ENCODE measurements at regions not wholly inside any gene's neighbourhood (a gene's known extent, or its start where the extent isn't known, plus 50 kb on each side); places are given as distances from the start of the nearest gene placed in this dataset.

DNA sequence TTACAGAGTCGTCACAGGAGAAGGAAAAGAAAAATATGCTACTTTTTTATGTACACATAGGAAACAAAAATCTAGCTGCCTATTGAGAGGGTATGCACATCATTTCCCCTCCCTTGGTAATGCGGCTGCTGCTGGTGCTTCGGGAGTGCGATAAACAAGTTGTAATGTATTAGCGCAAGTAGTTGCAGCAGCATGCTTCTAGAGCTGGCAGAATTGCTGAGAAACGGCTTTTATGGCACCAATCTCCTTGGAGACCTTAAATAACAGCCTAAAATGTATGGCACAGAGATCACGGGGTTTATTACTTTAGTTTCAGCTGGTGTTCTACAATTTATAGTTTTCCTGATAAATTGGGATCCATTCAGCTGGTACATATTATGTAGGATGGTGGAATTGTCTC is 447.6 kb upstream of the TMPO start:
- DNase-seq, result no peak

DNA sequence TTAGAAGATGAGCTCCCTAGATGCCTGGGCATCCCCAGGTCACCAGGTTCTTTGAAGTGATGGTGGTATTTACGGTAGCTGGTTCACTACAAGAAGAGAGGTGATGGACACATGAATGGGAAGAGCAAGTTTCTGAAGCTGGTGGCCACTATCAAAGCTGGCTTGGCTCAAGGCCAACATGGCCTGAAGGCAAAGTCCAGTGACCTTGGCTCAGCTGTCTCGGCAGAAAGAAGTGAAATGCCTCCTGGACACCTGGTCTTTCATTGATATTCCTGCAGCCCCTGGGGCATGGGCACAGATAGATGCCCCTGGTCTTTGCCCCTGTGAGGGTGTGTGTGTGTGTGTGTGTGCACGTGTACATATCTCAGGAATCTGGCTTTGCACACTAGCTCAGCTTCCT is 441.8 kb upstream of the TMPO start:
- no peak for DNase-seq

DNA sequence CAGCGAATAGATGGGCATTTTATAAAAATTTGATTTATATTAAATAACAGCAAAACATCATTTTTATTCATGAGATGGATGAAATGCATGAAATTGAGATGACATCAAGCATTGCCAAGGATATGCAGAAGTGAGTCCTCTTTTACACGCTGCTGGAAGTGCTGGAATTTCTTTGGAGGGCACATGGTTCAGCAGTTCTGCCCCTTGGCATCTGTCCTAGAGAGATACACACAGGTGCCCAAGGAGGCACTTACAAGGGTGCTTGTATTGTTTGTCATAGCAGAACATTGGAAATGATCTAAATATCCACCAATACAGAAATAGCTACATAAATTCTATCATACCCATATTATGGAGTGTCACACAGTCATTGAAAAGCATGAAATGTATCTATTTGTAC is 441.1 kb upstream of the TMPO start:
- DNase-seq, result no peak

DNA sequence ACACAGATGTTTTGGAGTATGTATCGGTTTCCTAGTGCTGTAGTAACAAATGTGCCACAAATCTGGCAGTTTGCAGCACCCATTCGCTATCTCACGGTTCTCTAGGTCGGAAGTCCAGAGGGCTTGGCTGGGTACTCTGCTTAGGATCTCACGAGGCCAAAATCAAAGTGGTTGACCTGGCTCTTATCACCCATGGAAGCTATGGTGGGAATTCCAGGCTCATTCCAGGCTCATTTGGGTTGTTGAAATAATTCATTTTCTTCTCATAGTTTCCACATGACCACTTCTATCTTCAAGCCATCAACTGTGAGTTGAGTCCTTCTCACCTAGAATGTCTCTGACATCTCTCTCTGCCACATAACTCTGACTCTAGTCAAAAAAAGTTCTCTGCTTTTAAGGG is 431.0 kb upstream of the TMPO start:
- DNase-seq, result no peak

DNA sequence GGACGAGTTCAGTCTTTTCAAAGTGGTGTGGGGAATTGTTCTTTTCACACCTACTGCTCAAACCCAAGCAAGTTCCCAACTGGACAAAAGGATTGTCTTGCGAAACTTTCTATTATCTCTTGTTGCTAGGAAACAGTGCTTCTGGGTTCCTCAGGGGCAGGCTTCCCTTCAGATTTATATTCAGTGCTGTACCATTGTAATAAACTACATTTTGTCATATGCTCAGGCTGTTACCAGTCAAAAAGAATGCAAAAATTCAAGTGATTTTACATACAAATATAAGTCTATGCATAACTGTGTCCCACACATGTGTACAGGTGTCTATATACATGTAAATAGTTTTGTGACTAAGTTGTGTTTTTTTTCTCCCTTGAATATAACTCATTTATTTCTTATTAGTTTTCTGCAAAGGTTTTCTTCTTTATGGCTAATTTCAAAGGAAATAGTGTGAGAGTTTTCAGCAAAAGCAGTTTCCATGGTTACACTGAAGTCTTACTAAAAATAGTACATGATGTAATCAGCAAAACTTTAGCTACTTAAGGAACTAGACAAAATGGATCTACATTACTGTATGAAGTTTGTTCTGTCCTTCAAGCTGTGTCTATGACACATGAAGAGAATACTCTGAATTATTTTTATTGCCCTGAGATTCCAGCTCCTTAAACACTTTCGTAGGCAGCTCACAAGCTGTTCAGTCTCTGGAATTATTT is 430.2 kb upstream of the TMPO start:
- no peak for DNase-seq

DNA sequence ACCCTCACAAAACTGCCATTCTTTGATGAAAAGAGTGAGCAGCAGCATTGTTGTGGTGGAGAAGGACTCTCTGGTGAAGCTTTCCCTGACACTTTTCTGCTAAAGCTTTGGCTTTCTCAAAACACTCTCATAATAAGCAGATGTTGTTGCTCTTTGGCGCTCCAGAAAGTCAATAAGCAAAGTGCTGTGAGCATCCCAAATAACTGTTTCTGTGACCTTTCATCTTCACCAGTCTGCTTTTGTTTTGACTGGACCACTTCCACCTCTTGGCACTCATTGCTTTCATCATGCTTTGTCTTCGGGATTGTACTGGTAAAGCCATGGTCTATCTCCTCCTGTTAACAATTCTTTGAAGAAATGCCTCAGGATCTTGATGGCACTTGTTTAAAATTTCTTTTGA is 424.7 kb upstream of the TMPO start:
- no peak for DNase-seq

DNA sequence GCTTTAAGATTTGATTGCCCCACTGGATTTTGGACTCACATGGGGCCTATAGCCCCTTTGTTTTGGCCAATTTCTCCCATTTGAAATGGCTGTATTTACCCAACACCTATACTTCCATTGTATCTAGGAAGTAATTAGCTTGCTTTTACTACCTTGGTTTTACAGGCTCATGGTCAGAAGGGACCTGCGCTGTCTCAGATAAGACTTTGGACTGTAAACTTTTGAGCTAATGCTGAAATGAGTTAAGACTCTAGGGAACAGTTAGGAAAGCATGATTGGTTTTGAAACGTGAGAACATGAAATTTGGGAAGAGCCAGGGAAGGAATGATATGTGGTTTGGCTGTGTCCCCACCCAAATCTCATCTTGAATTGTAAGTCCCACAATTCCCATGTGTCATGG is 419.0 kb upstream of the TMPO start:
- DNase-seq, result no peak

DNA sequence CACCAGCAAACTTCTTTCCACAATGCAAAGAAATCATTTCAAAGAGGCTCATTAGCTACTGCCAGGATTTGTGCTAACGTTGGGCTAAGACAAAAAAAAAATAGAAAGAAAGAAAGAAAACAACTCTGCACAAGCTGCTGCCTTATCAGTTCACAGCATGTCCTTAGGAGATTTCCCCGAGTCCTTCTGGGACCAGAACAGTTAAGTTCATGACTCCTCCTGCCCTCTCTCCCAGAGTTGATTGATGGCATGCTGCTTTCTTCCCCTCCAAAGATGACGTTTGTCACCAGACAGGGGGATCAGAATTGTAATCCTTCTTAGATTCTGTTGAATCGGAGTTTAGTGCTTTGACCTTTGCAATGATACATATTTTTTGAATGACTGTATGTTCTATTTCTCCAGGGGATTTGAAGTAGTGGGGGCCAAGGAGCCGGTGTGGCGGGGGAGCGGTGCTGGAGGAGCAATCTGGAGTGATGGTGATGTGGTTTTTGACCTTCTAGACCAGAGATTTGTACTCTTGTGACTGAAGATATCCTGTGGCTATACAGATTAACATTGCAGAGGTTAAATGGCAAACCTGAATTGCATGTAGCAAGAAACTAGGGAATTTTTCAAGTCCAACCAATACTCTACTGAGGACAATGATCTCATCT is 409.2 kb upstream of the TMPO start:
- DNase-seq, result no peak

- DNase-seq, result no peak
Measured at GRCh38 chr12:98109266-98109665, 406.1 kb upstream of the TMPO start.

DNA sequence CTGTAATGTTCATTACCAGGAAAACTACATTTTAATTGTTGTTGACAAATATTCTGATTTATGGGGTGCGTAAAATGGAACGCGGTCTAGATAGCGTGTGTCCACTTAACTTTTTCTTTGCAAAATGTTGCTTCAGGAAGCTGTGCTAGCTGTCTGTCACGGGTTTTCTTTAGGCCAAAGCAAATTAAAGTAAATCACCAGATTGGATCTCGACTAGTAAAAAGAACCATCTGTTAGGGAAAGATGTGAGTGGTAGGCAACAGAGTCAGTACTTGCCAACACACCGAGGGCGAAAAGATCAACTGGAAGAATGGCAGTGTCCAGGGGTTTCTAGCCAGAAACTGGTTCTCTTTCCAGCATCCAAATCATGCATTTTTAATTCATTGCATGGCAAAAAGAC is 404.9 kb upstream of the TMPO start:
- DNase-seq, result no peak

DNA sequence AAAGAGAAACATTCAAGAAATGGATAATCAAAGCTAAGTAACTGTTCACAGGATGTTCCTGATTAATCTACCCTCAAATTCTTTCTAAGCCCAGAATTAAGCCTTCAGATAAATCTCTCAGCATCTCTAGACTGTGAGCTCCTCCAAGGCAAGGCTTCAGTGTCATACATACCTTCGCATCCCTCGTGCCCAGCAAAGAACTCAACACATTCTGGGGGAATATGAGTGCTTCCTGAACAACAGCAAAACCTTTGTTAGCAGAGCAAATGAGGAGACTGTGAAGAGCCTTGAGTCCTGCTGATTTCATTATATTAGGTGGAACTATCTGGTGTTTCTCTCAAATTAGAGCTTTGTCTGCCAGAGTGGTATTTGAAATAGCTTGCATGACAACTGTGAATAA is 401.8 kb upstream of the TMPO start:
- no peak for DNase-seq

- no peak for DNase-seq
Measured at GRCh38 chr12:98121963-98122362, 393.4 kb upstream of the TMPO start.

DNA sequence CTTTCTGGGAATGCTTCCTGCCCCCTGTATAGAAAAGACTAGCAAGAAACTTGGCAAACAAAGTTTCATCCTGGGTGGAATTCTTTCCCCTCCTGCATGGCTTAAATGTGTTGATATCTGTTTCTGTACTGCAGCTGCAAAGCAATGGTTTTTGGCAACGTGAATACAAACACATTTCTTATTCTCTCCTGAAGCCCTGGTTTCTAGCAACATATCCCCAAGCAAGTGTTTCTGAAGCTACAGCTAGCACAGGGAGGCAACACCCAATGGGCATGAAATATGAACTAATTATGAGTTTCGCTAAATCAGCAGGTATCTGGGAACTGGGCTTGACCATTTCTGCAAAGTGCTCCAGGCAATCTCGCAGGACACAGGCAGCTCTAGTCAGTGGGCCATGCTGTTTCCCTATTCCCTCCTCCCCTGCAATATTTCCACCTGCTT is 392.3 kb upstream of the TMPO start:
- DNase-seq, result no peak

DNA sequence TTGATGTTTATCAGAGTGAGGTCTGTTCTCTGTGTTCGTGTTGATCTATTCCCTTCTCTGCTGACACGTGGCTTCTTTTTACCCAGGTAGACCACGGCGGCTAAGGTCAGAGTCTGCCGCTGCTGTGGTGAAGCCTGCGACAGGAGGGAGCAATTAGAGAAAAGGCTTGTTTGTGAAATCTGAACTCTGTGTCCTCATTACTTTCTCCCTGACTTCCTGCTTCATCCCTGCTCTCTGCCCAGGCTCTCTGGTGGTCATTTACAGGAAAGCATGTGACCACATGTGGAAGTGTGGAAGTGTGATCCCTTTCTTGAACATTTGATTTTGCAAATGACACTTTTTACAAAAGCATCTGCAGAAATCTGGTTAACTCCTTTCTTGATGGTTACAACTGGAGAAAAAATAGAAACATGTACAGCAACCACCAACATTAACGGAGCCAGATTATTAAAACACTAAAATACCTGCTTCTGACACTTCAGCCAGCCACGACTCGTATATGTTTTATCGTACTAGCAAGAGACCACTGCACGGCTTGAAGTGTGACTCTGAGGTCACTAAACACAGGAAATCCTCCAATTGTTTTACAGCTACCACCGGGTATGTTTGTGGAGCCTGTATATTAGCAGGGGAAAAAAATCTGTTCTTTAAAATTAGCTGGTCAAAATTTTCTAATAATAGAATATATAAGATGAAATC is 388.6 kb upstream of the TMPO start:
- DNase-seq, result no peak

DNA sequence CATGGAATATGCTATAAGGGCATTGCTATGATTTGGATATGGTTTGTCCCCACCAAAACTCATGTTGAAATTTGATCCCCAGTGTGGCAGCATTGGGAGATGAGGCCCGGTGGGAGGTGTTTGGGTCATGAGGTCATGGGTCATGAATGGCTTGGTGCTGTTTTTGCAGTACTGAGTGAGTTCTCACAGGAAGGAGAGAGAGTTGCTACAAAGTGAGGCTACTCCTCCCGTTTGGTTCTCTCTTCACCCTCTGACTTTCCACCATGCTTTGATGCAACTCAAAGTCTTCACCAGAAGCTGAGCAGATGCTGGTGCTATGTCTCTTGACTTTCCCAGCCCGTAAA is 388.1 kb upstream of the TMPO start:
- no peak for DNase-seq

DNA sequence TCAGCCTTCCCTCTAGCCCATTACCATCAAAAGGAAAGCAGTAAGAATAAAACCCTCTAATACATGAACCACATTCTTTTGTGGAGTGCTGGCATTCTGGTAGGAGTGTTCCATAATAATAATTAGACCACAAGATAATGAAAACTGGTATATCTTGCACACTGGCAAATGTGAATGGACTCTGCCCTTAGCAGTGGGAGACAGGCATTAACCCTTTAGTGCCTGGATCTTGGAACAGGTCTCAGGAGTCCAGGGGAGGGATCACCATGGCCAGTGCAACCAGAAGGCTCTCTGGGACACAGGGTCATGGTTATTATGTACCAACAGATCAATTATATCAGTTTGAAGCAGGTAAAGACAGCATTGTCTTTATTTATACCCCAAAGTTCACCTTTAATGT is 387.5 kb upstream of the TMPO start:
- no peak for DNase-seq

- no peak for DNase-seq
Measured at GRCh38 chr12:98136544-98136943, 378.8 kb upstream of the TMPO start.

DNA sequence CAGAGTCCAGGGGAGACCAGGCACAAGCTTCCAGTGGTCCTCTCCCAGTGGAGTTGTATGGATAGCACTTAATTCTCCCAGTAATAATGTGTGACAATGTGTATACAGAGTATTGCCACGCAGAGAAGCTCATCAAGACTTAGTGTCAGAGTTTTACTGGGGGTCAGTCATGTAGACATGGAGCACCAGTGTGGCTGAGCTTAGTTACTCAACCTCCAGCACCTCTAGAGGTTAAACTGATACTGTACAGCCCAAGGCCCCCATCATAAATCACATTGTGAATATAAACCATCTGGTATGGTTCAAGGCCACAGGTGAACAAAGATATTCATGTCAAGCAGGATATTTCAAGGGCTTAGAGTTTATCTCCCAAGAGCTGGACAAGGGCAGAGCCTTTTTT is 378.1 kb upstream of the TMPO start:
- no peak for DNase-seq

DNA sequence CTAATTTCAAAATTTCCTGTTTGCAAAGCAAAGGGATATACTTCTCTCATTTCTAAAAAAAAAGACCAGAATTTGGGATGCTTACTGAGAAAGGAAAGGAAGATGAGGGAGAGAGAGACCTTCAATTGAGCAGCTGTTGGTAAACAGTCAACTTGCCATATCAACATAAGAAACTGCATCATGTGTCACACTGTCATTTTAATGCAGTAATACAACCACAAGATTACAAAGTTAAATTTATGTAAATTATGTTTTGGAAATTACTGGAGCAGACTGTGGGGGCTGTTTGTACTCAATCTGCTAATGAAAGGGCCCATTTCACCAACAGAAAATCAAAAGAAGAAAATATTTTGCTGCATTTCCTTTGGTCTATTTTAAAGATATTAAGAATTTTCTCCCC is 370.4 kb upstream of the TMPO start:
- DNase-seq, result no peak

DNA sequence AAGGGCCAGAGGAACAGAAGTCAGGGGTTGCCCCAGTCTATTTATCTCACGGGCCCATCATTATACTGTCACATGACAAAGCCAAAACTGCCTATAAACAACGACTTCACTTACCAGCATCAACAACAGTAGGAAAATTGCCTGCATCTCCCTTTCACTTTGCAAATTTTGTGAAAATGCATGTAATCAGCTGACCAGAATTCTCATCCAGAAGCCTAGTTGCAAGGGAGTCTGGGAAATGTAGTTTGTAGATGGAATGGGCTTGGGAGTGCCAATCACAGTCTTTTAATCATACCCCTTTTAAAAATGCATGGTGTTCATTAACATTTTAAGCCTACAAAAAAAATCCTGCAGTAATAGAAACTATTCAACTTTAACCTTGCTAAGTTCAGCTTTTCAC is 369.3 kb upstream of the TMPO start:
- no peak for DNase-seq

DNA sequence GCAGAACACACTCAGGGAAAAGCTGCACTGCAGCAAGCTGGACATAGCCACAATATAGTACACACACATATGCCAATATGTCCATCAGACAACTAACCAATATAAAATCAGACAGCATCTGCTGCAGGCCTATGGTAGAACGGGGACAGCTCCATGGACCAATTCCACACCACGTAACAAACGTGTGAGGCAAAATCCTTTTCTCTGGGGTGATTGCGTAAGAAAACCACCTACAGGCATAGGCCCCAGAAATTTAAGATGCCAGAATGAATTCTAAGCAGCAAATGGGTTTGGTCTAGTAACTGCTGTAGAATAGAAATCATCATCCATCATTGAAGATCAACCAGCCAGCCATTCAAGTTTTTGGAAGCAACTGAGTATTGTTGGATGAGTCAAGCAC is 368.9 kb upstream of the TMPO start:
- no peak for DNase-seq

- no peak for DNase-seq
Measured at GRCh38 chr12:98149270-98149669, 366.1 kb upstream of the TMPO start.

GRCh38 chr12:98149691-98150210 is 365.6 kb upstream of the TMPO start:
- no peak for DNase-seq

- no peak for DNase-seq
Measured at GRCh38 chr12:98151105-98151590, 364.2 kb upstream of the TMPO start.

All from CD4-positive, alpha-beta T cell treated with Interleukin-1 beta for 1 hour (primary cell).